ENCODE measurements at regions not wholly inside any gene's neighbourhood (a gene's known extent, or its start where the extent isn't known, plus 50 kb on each side); places are given as distances from the start of the nearest gene placed in this dataset.

DNA sequence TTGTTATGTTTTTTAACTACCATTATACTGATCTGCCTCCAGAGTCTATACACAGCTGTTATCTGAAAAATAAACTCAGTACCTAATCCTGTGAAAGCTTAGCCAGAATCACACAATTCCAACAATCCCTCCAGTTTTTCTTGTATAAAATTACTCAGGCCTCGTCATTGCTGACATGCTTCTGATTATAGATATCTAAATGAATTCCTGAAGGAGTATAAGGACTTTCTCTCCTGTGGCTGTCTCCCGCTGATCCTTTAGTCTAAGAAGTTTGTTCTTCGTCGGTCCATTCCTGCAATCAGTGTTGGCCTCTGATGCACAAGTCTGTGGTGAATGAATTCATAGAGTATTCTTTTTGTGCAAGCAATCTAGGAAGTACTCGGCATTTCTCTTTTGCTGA lies 288.9 kb upstream of the SEMA3C start:
- Histone ChIP-seq H2AFZ (ENCODE audit: low read length) (no peak overlapping the region), H3K9me2 (ENCODE audit: low read depth, low read length) (no peaks in the 10 kb centered on the region), H3K4me3 (ENCODE audit: low read depth, low read length, poor library complexity, severe bottlenecking) (no peak overlapping the region), H4K20me1 (ENCODE audit: insufficient read depth, low read length) (no peaks in the 10 kb centered on the region), H3K4me2 (ENCODE audit: low read length) (no peak overlapping the region), H3F3A (ENCODE audit: insufficient read depth, low read length) (no peaks in the 10 kb centered on the region), H3K4me1 (ENCODE audit: insufficient read depth, low read length, severe bottlenecking) (no peaks in the 10 kb centered on the region), H3K9ac (ENCODE audit: low read length) (no peak overlapping the region), H3K36me3 (ENCODE audit: insufficient read depth, low read length) (no peaks in the 10 kb centered on the region), H3K79me2 (ENCODE audit: insufficient read depth, low read length) (no peaks in the 10 kb centered on the region), H3K27me3 (ENCODE audit: insufficient read depth, low read length) (no peaks in the 10 kb centered on the region), H3K27ac (ENCODE audit: low read depth, low read length, poor library complexity, severe bottlenecking) (no peak overlapping the region), H3K9me3 (ENCODE audit: low read length) (no peaks in the 10 kb centered on the region)
- TF ChIP-seq EZH2 (IDR thresholded peaks at IDR 0.05; ENCODE audit: borderline replicate concordance, low read length), result no peak
- TF ChIP-seq, protein P1, sequence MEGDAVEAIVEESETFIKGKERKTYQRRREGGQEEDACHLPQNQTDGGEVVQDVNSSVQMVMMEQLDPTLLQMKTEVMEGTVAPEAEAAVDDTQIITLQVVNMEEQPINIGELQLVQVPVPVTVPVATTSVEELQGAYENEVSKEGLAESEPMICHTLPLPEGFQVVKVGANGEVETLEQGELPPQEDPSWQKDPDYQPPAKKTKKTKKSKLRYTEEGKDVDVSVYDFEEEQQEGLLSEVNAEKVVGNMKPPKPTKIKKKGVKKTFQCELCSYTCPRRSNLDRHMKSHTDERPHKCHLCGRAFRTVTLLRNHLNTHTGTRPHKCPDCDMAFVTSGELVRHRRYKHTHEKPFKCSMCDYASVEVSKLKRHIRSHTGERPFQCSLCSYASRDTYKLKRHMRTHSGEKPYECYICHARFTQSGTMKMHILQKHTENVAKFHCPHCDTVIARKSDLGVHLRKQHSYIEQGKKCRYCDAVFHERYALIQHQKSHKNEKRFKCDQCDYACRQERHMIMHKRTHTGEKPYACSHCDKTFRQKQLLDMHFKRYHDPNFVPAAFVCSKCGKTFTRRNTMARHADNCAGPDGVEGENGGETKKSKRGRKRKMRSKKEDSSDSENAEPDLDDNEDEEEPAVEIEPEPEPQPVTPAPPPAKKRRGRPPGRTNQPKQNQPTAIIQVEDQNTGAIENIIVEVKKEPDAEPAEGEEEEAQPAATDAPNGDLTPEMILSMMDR (IDR thresholded peaks at IDR 0.05; ENCODE audit: low read length), result no peak

DNA sequence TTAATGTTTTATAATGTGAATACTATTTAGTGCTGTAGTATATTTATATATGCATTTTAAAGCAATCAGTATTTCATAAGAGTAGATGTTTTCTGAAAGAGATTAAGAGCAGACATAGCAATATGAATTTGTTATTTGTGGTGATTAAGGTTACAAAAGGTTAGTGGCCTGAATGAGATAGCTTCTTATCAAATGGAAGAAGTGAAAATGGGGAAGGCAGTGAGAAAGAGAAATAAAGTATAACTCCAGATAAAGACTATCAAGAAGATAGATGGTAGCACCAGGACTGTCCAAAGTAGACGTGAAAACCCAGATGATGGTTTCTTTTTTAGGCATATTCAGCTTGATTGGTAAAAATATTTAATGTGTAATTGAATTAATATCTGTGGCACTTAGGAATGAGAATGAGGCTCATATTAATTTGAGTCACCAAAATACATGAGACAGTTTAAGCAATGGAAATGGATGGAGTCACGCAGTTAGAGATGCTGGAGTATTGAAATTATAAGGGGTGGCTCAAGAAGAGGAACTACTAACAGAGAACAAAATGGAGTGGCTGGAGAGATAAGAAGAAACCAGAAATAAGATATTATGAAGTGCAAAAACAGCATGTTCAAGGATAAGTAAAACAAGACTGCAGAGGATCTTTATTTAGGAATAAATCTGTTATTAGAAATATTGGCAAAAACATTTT lies 288.0 kb upstream of the SEMA3C start:
- H2AFZ ChIP-seq (ENCODE audit: low read length), result no peak overlapping the region
- H3K27ac ChIP-seq (ENCODE audit: low read depth, low read length, poor library complexity, severe bottlenecking), result no peak overlapping the region
- no peaks in the 10 kb centered on the region for H3K79me2 ChIP-seq (ENCODE audit: insufficient read depth, low read length)
- TF ChIP-seq, protein P1 (IDR thresholded peaks at IDR 0.05; ENCODE audit: low read length), result no peak
- no peak for TF ChIP-seq EZH2 (IDR thresholded peaks at IDR 0.05; ENCODE audit: borderline replicate concordance, low read length)
- no peaks in the 10 kb centered on the region for H3F3A ChIP-seq (ENCODE audit: insufficient read depth, low read length)
- H3K27me3 ChIP-seq (ENCODE audit: insufficient read depth, low read length), result no peaks in the 10 kb centered on the region
- H3K4me3 ChIP-seq (ENCODE audit: low read depth, low read length, poor library complexity, severe bottlenecking), result no peak overlapping the region
- no peaks in the 10 kb centered on the region for H3K9me3 ChIP-seq (ENCODE audit: low read length)
- H3K4me2 ChIP-seq (ENCODE audit: low read length), result no peak overlapping the region
- H3K4me1 ChIP-seq (ENCODE audit: insufficient read depth, low read length, severe bottlenecking), result no peaks in the 10 kb centered on the region
- no peaks in the 10 kb centered on the region for H3K36me3 ChIP-seq (ENCODE audit: insufficient read depth, low read length)
- H3K9me2 ChIP-seq (ENCODE audit: low read depth, low read length), result no peaks in the 10 kb centered on the region
- no peak overlapping the region for H3K9ac ChIP-seq (ENCODE audit: low read length)
- no peaks in the 10 kb centered on the region for H4K20me1 ChIP-seq (ENCODE audit: insufficient read depth, low read length)

DNA sequence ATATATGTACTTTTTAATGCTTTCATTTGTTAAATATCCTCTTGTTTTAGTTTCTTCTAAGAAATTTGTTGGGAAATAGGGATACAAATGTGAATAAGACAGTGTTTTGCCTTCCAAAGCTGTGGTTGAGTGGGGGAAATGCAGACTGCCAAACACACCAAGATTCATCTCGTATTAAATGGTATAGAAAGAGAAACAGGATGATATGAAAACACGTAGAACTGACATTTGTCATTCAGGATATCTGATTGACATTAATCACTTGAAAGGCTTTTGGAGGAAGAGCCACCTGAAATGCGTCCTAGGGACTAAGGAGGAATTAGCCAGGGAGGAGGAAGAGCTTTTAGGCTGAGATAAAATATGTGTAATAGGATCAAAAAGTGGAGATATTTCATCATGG lies 287.4 kb upstream of the SEMA3C start:
- Histone ChIP-seq H3K4me1 (ENCODE audit: insufficient read depth, low read length, severe bottlenecking) (no peaks in the 10 kb centered on the region), H3F3A (ENCODE audit: insufficient read depth, low read length) (no peaks in the 10 kb centered on the region), H2AFZ (ENCODE audit: low read length) (no peak overlapping the region)

More for the DNA sequence above, 287.4 kb upstream of the SEMA3C start:
- no peaks in the 10 kb centered on the region for H4K20me1 ChIP-seq (ENCODE audit: insufficient read depth, low read length)
- no peaks in the 10 kb centered on the region for H3K27me3 ChIP-seq (ENCODE audit: insufficient read depth, low read length)
- H3K4me2 ChIP-seq (ENCODE audit: low read length), result no peak overlapping the region
- no peak overlapping the region for H3K27ac ChIP-seq (ENCODE audit: low read depth, low read length, poor library complexity, severe bottlenecking)
- H3K9ac ChIP-seq (ENCODE audit: low read length), result no peak overlapping the region
- TF ChIP-seq, protein P1 (IDR thresholded peaks at IDR 0.05; ENCODE audit: low read length), result no peak
- no peak for TF ChIP-seq EZH2 (IDR thresholded peaks at IDR 0.05; ENCODE audit: borderline replicate concordance, low read length)
- no peaks in the 10 kb centered on the region for H3K9me2 ChIP-seq (ENCODE audit: low read depth, low read length)
- no peaks in the 10 kb centered on the region for H3K79me2 ChIP-seq (ENCODE audit: insufficient read depth, low read length)
- no peaks in the 10 kb centered on the region for H3K36me3 ChIP-seq (ENCODE audit: insufficient read depth, low read length)
- no peaks in the 10 kb centered on the region for H3K9me3 ChIP-seq (ENCODE audit: low read length)
- H3K4me3 ChIP-seq (ENCODE audit: low read depth, low read length, poor library complexity, severe bottlenecking), result no peak overlapping the region

All from OCI-LY1 (cell line).